Neural progenitor cell (in vitro differentiated cells): ENCODE measurements at regions not wholly inside any gene's neighbourhood (a gene's known extent, or its start where the extent isn't known, plus 50 kb on each side); places are given as distances from the start of the nearest gene placed in this dataset.

ENCODE experiments used
- CTCF ChIP-seq: fragments of 200-600 bp; sonication (generic); IDR thresholded peaks from 2 replicates; pipeline ENCODE4 v1.5.1; 2017; ENCODE audit warnings: antibody characterized with exemption, mild to moderate bottlenecking
- EZH2 ChIP-seq: fragments of 200-600 bp; sonication (generic); IDR thresholded peaks from 2 replicates; pipeline ENCODE4 v1.6.1; 2017; ENCODE audit warnings: antibody characterized with exemption, mild to moderate bottlenecking, moderate library complexity
- EZH2phosphoT487 ChIP-seq: fragments of 200-600 bp; sonication (generic); IDR thresholded peaks from 2 replicates; pipeline ENCODE4 v1.6.1; 2017; ENCODE audit warnings: antibody characterized with exemption

GRCh38 chr1:185495007-185495406 is 178.0 kb upstream of the IVNS1ABP start:
- TF ChIP-seq EZH2 (no peak), EZH2phosphoT487 (no peak), CTCF (no peak)
